SIG-M5 treated with dmso at 0.1 percent for 504 hours (cell line): ENCODE measurements at regions not wholly inside any gene's neighbourhood (a gene's known extent, or its start where the extent isn't known, plus 50 kb on each side); places are given as distances from the start of the nearest gene placed in this dataset.
A peak's percentile ranks its signal among the peaks of the same experiment; 100 is the strongest.
"Not testable (repeated sequence)": the region's sequence is repeated elsewhere in the genome, so short reads cannot be mapped to it uniquely, and the experiment has no call there.

Source experiments
- DNase-seq: peaks from one replicate; lab custom pipeline; 2025; ENCODE audit not compliant: unreplicated experiment; lab: John Stamatoyannopoulos, UW

DNA sequence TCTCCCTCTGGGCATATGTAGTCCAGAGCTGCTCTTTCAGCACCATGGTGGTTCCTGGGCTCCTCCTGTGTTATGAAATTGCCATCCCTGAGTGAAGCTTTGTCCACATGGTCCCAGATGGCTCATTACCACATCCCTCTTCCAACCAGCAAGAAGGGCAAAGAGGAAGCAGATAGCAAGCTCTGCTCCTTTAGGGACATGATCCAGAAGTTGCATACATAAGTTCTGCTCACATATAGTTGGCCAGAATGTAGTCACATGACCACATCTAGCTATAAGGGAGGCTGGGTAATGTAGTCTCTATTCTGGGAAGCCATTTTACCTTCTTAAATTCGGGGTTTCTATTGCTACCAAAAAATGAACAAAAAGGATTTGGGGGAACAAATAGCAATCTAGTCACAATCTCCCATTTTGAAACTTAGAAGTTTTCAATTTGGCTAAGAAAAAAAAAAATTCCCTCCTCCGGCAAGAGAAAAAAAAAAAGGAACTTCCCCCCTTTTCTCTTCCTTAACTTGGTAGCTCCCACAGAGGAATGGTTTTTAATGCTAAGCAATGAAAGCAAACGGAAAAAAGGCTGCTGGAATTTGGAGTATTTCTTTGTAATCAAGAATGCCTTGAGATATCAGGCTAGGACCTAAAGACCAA lies 88.2 kb upstream of the USP9X start:
- peak; percentile 91 for DNase-seq

DNA sequence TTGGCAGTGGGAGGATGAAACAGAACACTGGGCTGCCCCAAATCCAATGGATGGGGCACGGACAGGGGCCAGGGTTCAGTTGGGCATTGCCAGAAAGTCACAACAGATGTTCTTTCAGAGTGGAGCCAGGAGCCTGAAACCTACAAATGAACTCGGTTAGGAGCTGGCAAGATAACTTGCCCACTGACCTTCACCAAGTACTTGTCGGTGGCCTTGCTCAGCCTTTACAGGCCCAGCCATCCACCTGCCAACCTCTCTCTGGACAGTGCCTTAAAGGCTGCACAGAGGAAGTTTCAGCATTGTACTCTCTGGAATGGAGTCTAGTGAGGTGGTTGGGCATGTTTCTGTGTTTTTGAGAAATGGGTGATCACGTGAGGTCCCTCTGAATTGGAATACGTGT lies 87.1 kb upstream of the USP9X start:
- no peak for DNase-seq

DNA sequence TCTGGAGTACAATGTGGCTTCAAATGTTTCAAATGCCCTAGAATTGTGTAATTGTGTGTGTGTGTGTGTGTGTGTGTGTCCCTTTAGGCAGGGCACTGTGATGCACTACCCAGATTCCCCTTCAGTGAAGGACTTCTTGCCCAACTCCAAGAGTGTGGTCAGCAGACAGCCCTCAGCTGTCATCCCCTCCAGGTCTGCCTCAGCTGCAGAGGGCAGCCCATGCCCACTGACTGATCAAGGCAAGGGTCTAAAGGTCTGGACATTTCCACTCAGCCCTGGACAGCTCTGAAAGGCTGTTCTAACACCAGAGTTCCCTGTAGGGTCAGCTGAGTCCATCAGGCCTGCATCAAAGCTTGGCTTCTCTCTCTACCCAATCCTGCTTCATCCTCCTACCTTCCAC lies 83.9 kb upstream of the USP9X start:
- no peak for DNase-seq

DNA sequence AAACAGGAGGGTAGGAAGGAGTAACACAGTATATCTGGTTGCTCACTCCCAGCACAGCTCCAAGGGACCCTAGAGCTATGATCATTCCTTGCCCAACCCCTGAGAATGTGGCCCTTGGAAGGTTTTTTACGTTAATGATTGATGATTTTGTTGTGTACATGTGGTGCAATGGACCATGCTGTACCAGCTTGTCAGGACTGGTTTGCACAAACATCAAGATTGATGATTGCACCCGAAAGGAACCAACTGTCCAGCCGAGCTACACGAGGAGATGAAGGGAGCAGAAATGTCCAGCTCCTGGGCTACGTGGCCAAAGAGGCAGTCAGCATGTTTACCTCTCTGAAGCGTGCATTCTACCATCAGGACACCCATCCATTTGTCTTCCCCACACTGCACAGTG lies 83.2 kb upstream of the USP9X start:
- no peak for DNase-seq

DNA sequence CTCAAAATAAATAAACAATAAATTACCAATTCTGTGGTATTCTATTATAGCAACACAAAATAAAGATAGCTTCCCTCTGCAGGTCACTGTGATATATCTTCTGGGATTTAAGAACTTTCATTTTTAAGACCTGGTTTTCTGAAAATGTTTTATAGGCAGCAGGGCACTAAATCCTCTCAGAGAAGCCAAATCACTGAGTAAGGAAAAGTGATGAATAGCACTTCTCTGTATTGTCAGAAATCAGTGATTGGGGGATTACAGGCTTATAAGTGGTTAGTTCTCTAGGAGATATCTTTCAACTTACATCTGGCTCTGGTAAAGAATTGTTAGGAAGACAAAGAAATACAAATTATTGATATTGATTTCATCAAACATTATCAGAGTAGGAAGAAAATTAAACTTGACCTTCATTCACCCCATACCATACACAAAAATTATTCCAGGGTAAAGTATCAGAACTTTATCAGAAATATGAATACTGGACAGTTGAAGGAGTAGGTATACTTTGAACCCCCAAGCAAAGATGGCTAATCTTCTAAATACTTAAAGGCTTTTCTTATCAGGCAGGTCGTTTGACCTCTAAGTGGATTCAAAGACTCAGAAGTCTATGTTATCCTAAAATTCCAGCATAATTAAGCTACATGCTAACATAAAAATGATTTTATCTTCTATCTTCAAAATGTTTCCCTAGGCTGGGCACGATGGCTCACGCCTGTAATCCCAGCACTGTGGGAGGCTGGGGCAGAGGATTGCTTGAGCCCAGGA lies 81.6 kb upstream of the USP9X start:
- DNase-seq, result no peak

DNA sequence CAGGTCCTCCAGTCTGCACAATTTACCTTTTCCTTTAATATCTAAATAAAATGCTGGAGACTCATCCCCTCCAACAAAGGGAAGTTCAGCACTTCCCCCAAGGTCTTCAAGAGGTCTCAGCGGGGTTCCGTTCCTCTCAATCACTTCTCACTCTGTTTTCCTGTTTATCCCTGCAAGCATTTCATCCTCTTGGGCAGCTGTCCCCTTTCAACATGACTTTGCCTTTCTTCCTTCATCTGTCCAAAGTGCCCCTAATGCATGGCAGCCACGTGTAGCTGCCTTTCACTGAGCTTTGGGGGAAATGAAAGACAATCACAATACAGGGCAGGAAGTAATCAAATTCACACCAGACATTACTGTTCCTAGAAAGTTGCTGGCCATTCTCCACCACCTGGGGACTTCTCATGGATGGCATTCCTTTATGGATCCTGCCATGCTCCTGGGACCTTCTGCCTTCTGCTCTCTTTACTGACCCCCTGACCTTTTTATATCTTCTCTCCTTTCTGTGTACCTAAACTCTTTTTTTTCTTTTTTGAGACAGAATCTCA lies 79.7 kb upstream of the USP9X start:
- peak; percentile 20 for DNase-seq

DNA sequence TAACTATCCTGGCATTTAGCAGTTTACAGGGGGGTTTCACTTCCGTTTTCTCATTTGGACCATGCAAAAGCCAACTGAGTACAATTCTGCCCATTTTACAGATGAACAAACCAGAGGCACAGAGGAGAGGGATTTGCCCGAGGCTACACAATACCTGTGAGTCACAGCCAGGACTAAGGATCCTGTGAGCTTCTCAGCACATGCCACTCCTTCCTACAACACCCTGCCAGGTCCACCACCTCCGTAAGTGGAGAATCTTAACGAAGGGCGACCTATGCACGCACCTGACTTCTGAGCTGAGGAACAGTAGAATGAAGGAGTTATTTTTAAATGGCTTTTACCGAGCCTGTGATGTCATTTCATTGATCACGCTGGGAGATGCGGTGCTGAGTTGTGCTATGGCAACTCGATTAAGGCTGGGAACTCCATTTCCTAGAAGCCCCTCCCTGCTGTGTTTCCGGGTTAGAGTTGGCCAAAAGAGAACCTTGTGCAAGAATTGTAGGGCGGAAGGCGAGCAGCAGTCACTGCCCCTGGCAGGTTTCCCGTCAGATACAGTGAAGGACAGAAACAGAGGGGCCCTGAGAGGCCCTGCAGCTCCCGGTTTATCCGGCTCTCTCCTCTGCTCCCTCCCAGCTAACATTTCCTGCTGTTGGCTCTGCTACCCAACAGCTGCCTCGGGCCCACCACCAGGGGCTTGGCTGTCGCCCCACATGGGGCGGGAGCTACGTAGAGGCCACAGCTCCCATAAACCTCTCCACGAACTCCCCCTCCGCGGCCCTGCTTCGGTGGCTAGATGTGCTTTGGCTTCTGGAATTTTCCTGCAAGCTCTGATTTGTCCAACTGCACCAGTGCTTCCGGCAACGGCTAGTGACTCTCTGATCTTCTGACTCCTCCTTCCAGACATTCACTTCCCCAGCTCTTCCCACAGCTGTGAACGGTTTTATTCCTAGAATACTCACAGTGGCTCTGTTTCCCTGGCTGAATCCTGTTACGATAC lies 75.1 kb upstream of the USP9X start:
- DNase-seq, result peak; percentile 81

DNA sequence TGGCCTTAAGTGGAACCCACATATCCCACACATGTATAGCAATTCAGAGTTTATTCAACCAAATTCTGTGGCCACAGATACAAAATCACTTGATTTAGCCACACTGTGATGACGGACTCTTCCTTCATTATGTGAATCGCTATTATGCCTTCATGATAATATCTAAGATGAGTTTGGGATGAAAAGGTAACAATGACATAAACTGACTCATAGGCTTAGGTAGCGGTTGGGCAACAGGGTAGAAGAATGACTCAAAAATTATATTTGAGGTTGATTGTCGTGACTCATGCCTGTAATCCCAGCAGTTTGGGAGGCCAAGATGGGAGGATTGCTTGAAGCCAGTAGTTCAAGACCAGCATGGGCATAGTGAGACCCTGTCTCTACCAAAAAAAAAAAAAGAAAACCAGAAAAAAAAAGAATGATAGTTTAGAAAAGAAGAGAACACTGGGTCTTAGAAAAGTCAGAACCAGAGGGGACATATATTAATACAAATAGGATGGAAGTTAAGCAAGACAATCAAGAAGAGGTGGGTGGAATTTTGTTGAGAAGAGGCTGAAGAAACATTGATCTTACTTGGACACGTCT lies 70.4 kb upstream of the USP9X start:
- DNase-seq, result no peak

DNA sequence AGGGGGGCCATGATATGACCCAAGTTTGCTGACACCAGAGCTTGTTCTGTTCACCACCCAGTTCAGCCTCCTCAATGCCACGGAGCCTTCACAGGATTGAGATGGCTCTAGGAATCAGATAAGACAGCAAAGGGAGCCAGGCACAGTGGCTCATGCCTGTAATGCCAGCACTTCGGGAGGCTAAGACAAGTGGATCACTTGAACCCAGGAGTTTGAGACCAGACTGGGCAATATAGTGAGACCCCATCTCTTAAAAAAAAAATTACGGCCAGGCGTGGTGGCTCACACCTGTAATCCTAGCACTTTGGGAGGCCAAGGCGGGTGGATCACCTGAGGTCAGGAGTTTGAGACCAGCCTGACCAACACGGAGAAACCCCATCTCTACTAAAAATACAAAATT lies 67.5 kb upstream of the USP9X start:
- DNase-seq, result not testable (repeated sequence)

DNA sequence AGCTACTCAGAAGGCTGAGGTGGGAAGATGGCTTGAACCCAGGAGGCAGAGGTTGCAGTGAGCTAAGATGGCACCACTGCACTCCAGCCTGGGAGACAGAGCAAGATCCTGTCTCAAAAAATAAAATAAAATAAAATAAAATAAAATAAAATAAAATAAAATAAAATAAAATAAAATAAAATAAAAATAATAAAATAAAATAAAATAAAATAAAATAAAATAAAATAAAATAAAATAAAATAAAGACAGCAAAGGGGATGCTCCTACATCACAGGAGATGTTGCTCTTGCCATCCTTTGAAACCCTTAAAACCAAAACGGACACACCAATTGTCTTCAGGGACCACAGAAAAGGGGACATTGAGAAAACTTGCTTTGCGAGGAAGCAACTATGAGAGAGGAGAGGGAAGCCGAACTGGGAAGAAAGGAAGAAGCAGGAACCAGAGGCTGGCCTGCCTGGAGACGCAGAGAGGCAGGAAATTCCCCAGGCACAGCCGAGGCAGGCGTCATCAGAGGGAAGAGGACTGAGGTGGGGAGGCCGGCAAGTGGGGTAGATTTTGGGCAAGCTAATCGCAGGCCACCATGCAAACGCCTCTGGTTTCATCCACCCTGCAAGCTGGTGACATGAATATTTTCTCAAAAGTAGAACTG lies 66.7 kb upstream of the USP9X start:
- not testable (repeated sequence) for DNase-seq

DNA sequence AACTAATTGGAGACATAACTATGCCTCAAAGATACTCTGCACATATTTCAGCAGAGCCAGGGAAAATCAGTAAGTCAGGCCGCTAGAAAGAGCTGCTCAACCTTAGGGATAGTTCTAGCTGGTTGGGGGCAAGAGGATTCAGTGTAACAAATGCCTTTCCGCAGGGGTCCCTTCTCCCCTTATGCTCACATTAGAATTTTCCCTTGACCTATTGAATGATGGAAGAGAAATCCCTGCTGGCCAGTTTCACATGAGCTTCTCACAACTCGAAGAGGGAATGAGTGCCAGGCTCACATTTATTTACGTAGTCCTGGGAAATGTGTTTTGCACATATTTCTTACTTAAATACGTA lies 66.2 kb upstream of the USP9X start:
- DNase-seq, result no peak

DNA sequence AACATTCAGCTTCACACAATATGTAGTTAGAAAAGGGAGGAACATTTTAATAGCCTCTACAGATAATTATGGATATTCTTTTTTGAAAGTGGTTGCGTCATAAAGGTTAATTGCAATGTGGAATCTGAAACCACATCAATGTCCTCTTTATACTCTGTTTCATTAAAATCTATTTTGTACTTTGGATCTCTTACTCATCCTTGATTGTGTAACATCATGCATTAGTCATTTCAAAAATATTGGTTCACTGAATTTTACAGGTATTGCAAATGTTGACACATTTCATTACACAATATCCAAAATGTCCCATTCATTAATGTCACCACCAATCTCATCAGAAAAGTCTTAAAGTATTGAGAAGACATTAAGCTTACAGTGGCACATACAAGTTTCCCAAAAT lies 62.7 kb upstream of the USP9X start:
- peak; percentile 61 for DNase-seq

DNA sequence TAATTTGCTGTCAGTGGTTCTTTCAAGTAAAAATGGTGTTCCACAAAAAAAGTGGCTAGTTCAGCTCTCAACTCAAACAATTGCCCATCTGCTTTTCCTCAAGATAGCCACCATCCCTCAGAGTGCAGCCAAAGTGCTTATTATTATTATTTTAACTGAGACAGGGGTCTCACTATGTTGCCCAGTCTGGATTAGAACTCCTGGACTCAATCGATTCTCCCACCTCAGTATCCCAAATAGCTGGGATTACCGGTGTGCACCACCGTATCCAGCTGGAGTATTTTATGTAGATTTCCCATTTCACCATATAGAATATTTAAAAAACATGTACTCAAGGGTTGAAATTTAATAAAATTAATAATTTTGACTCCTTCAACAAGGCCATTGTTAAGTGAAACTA lies 62.1 kb upstream of the USP9X start:
- no peak for DNase-seq

DNA sequence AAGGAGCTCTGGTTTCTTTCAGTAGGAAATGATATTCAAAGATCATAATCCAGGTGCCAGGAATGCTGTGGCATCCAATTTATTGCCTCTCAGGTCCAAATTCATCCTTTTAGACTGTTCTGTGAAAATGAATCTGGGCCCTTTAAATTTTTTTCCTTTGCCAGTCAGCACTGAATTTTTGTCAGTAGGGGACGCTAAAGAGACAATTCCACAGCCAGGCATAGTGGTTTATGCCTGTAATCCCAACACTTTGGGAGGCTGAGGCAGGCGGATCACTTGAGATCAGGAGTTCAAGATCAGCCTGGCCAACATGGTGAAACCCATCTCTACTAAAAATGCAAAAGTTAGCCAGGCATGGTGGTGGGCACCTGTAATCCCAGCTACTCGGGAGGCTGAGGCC lies 60.9 kb upstream of the USP9X start:
- DNase-seq, result not testable (repeated sequence)

DNA sequence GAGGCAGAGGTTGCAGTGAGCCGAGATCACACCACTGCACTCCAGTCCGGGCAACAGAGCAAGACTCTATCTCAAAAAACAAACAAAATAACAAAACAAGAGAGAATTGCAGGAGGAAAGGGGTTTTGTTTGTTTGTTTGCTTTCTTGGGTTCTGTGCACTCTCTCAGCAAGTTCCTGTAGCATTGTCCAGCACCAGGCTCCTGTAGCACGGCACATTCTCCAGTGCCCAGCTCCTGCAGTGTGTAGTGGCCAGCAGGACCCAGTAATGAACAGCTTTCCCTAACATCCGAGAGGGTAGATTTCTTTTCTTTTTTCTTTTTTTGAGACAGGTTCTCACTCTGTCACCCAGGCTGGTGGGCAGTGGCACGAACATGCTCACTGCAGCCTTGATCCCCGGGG lies 60.5 kb upstream of the USP9X start:
- no peak for DNase-seq

DNA sequence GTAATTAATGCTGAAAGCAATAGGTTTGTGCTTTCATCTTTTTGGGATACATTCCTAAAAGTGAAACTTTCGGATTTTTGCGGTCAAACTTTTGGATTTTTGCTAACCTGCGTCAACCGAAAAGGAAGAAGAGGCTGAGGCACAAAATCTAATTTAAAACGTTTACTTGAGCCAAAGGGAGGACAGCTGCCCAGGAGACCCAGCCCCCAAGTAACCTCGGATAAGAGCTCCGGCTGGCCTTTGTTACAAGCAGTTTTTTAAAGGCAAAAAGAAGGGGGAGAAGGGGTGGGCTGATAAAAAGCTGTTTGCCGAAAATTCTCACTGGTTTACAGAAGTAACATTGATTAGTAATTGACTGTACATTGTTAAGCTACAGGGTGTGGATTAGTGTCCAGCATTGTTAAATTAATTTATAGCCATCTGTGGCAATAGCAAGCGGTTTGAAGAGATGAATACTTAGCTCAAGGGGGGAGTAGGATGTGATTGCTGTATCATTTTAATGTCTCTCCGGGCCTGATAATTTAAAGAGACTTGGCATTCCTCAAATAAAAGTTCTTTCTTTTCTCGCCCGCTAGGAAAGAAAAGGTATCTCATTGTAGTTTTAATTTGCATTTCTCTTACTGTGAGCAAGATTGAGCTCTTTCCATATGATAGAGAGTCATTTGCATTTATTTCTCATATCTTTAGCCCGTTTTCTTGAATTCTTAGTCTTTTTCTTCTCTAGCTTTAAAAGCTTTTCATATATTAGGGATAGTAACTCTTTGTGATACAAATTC lies 59.1 kb upstream of the USP9X start:
- no peak for DNase-seq

DNA sequence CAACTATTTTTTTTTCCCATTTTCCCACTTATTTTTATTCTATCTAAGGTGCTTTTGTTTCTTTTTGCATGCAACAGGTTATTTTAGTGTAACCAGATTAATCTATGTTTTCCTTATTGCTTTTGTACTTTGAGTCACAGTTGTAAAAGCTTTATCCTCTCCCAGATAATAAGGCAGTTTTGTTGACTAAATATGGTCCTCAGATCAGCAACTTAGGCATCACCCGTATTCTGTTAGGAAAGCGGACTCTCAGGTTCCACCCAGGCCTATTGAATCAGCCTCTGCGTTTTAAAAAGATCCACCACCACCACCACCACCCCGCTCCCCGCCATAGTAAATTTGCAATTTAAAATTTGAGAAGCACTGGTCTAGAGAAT lies 58.6 kb upstream of the USP9X start:
- DNase-seq, result no peak

DNA sequence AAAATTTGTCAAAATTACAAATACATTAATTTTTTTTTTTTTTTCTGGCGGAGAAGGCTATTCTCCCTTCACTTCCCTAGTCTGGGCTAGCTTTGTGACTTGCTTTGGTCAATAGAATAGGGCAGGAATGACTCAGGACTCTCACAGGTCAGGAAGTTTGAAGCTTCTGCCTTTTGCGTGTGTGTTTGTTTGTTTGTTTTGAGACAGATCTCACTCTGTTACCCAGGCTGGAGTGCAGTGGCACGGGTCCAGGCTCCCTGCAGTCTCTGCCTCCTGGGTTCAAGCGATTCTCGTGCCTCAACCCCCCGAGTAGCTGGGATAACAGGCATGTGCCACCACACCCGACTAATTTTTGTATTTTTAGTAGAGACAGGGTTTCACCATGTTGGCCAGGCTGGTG lies 55.9 kb upstream of the USP9X start:
- DNase-seq, result no peak

DNA sequence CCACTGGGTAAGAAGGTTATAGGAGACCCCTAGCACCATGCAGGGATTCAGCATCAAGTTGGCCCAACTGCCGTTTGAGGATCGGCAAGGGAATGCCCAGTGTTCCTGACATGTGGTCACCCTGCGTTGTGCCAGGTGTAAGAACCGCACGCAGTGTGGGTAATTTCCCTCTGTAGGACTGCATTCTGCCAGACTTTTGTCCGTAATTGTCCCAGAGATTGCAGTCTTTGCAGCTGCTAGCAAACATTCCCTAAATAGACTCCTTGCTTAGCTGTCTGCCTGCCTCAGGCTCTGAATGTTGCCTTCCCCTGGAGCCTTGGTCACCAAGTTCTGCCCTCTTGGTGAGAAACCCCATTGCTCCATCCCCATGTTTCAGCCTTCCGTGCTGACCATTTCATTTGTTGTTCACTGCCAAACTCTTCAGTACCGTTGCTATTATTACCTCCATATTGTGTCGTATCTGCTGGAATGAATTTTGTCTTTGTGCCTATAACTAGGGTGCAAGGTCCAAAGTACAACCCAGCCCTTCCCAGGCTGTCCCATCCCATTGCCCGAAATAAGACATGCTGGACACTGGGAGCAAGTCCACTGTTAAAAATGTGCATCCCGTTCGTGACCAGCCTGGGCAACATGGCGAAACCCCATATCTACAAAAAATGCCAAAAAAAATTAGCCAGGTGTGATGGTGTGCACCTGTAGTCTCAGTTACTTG lies 53.8 kb upstream of the USP9X start:
- DNase-seq, result no peak
